ENCODE measurements at regions not wholly inside any gene's neighbourhood (a gene's known extent, or its start where the extent isn't known, plus 50 kb on each side); places are given as distances from the start of the nearest gene placed in this dataset.

GRCh38 chr9:30996761-30997160 is 1387.7 kb upstream of the ACO1 start:
- WGBS (ENCODE audit: insufficient coverage, insufficient replicate concordance, low lambda C conversion rate, missing lambda C conversion rate), result 0% methylated on average over 1 of the region's 1 CpG
- in situ Hi-C loops (cut with MboI), result no loop called here
- POLR2A ChIA-PET, result no interaction called here

More at GRCh38 chr9:30996761-30997160, 1387.7 kb upstream of the ACO1 start:
- TF ChIP-seq, protein P1, sequence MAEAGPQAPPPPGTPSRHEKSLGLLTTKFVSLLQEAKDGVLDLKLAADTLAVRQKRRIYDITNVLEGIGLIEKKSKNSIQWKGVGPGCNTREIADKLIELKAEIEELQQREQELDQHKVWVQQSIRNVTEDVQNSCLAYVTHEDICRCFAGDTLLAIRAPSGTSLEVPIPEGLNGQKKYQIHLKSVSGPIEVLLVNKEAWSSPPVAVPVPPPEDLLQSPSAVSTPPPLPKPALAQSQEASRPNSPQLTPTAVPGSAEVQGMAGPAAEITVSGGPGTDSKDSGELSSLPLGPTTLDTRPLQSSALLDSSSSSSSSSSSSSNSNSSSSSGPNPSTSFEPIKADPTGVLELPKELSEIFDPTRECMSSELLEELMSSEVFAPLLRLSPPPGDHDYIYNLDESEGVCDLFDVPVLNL (IDR thresholded peaks at IDR 0.05; ENCODE audit: low read depth, low read length), result no peak
- TF ChIP-seq ZNF207 (IDR thresholded peaks at IDR 0.05; ENCODE audit: borderline replicate concordance) (no peak), ZSCAN29 (IDR thresholded peaks at IDR 0.05) (no peak), RAD21 (IDR thresholded peaks at IDR 0.05; ENCODE audit: insufficient read depth, low read depth, low read length) (no peak), EGR1 (IDR thresholded peaks at IDR 0.05; ENCODE audit: borderline replicate concordance in 1 of 2, low read depth in 2 of 2, low read length in 2 of 2) (no peak)
- TF ChIP-seq, protein P2, sequence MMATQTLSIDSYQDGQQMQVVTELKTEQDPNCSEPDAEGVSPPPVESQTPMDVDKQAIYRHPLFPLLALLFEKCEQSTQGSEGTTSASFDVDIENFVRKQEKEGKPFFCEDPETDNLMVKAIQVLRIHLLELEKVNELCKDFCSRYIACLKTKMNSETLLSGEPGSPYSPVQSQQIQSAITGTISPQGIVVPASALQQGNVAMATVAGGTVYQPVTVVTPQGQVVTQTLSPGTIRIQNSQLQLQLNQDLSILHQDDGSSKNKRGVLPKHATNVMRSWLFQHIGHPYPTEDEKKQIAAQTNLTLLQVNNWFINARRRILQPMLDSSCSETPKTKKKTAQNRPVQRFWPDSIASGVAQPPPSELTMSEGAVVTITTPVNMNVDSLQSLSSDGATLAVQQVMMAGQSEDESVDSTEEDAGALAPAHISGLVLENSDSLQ (IDR thresholded peaks at IDR 0.05), result no peak
- TF ChIP-seq, protein P3, sequence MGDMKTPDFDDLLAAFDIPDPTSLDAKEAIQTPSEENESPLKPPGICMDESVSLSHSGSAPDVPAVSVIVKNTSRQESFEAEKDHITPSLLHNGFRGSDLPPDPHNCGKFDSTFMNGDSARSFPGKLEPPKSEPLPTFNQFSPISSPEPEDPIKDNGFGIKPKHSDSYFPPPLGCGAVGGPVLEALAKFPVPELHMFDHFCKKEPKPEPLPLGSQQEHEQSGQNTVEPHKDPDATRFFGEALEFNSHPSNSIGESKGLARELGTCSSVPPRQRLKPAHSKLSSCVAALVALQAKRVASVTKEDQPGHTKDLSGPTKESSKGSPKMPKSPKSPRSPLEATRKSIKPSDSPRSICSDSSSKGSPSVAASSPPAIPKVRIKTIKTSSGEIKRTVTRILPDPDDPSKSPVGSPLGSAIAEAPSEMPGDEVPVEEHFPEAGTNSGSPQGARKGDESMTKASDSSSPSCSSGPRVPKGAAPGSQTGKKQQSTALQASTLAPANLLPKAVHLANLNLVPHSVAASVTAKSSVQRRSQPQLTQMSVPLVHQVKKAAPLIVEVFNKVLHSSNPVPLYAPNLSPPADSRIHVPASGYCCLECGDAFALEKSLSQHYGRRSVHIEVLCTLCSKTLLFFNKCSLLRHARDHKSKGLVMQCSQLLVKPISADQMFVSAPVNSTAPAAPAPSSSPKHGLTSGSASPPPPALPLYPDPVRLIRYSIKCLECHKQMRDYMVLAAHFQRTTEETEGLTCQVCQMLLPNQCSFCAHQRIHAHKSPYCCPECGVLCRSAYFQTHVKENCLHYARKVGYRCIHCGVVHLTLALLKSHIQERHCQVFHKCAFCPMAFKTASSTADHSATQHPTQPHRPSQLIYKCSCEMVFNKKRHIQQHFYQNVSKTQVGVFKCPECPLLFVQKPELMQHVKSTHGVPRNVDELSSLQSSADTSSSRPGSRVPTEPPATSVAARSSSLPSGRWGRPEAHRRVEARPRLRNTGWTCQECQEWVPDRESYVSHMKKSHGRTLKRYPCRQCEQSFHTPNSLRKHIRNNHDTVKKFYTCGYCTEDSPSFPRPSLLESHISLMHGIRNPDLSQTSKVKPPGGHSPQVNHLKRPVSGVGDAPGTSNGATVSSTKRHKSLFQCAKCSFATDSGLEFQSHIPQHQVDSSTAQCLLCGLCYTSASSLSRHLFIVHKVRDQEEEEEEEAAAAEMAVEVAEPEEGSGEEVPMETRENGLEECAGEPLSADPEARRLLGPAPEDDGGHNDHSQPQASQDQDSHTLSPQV (IDR thresholded peaks at IDR 0.05), result no peak
- TF ChIP-seq, protein P4, sequence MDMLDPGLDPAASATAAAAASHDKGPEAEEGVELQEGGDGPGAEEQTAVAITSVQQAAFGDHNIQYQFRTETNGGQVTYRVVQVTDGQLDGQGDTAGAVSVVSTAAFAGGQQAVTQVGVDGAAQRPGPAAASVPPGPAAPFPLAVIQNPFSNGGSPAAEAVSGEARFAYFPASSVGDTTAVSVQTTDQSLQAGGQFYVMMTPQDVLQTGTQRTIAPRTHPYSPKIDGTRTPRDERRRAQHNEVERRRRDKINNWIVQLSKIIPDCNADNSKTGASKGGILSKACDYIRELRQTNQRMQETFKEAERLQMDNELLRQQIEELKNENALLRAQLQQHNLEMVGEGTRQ (IDR thresholded peaks at IDR 0.05; ENCODE audit: borderline replicate concordance, low read depth, low read length), result no peak
- intact Hi-C loops (cut with micrococcal nuclease; ENCODE audit: unreplicated experiment), result no loop called here
- BruUV-seq (replicated peaks), result no TSS peak
- Histone ChIP-seq H2AFZ (ENCODE audit: control insufficient read depth, low read depth, low read length) (no peak overlapping the region), H3K9ac (ENCODE audit: control insufficient read depth, insufficient read depth, low read length) (no peak overlapping the region), H3K27me3 (replicated peaks in 1 of 2; ENCODE audit: control insufficient read depth in 2 of 2, insufficient read depth in 2 of 2, low read length in 1 of 2) (no peaks in the 10 kb centered on the region), H3K4me2 (ENCODE audit: control insufficient read depth, insufficient read depth) (no peak overlapping the region), H3K4me3 (no peak overlapping the region), H3K9me3 (replicated peaks; ENCODE audit: control insufficient read depth, insufficient read depth, low read length) (no peaks in the 10 kb centered on the region), H3K79me2 (ENCODE audit: control insufficient read depth, insufficient read depth, low read length) (no peaks in the 10 kb centered on the region), H3K36me3 (ENCODE audit: control insufficient read depth in 2 of 2, insufficient read depth in 2 of 2, low read length in 1 of 2) (no peaks in the 10 kb centered on the region), H3K4me1 (ENCODE audit: control insufficient read depth, insufficient read depth, low read length) (no peaks in the 10 kb centered on the region), H3K27ac (ENCODE audit: control insufficient read depth, insufficient read depth) (no peak overlapping the region), H4K20me1 (ENCODE audit: control insufficient read depth, insufficient read depth) (no peaks in the 10 kb centered on the region)
- ATAC-seq (no peak), FAIRE-seq (no peak), DNase-seq (ENCODE audit: low read depth, low spot score) (no peak)
- CTCF ChIA-PET, result interaction anchor here (0.6 kb wide), 1 partner anchor 321 kb away, joined by 3 read pairs; no protein-coding TSS in a partner anchor
- SMC1A ChIA-PET (ENCODE audit: uncharacterized antibody, unreplicated experiment), result no interaction called here
- RAD21 ChIA-PET (ENCODE audit: unreplicated experiment), result no interaction called here
